Ureter (tissue), 1 donor: ENCODE measurements at regions not wholly inside any gene's neighbourhood (a gene's known extent, or its start where the extent isn't known, plus 50 kb on each side); places are given as distances from the start of the nearest gene placed in this dataset.
"Not testable (repeated sequence)": the region's sequence is repeated elsewhere in the genome, so short reads cannot be mapped to it uniquely, and the experiment has no call there.

ENCODE experiments used
- DNase-seq: peaks from one replicate; pipeline ENCODE4 v3.0.0-alpha.2; 2020; ENCODE audit warnings: low spot score
- donor health status: DM: yes; HTN: yes; CAD: no.

DNA sequence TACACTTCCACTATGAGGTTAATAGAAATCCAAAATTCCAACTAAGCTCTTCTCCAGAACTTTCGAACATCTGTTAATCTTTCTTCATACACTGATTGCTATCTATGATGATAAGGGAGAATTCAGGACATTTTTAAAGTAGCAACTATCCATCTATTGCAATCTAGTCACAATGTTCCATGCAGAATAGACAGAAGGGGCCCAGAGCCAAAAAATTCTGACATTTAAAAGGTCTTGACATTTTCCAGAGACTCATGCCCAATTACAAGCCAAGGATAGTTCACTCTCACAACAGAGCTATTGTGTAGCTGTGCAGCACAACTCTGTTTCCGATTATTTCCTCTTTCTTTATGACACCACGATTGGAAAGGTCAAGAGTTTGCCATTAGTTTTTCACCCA is 999.7 kb upstream of the ALCAM start:
- DNase-seq = no peak

- no peak for DNase-seq
Observed at GRCh38 chr3:104368760-104369159, 997.9 kb upstream of the ALCAM start.

DNA sequence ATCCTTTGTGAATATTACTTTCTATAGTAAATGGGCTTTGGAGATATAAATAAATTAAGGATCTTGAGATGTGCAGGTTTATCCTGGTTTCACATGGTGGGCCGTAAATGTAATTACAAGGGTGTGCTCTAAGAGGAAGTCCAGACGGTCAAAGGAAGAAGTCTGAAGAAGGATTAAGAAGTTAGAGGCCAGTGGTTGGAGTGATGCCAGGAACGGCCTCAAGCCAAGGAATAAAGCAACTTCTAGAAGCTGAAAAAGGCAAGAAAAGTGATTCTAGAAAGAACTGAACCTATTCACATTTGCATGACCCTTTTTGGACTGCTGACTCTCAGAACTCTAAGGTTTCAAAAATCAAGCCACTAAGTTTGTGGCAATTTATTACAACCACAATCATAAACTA is 981.3 kb upstream of the ALCAM start:
- no peak for DNase-seq

DNA sequence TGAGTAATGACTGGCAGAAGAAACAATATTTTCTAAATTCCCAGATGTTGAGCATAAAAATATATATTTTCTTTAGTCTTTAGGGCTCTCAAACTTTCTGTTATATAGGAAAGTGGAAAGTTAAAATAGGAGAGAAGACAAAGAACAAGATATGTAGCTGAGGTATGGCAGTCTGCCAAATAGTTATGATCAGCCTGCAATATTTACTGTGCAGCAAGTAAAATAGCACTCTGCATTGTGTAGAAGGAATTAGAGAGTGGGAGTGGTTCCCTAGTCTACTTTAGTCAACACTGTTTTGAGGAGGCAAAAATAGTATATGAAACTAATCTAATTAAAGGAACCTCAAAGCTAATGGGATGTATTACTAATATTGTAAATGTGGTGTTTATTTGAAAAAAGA is 978.1 kb upstream of the ALCAM start:
- DNase-seq = no peak

- DNase-seq = no peak
Observed at GRCh38 chr3:104392327-104392726, 974.4 kb upstream of the ALCAM start.

DNA sequence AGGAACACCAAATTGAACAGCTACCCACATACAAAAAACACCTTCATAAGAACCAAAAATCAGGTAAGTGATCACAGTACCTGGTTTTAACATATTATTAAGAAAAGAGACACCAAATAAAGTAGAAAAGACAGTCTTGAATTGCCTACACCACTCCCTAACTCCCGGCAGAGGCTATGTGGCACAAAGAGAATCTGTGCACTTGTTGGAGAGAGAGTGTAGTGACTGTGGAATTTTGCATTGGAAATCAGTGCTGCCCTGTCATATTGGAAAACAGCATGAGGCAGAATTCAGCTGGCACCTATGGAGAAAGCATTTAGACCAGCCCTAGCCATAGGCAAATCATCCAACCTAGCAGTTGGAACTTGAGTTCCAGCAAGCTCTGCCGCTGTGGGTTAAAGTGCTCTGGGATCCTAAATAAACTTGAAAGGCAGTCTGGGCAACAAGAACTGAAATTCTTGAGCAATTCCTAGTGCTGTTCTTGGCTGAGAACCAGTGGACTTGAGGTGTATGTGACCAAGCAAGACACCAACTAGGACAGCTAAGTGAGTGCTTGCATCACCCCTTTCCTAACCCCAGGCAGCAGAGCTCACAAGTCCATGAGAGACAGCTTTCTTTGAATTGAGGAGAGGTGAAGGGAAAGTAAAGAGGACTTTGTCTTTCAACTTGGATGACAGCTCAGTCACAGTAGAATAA is 969.6 kb upstream of the ALCAM start:
- no peak for DNase-seq

GRCh38 chr3:104397713-104398112 is 969.0 kb upstream of the ALCAM start:
- no peak for DNase-seq

GRCh38 chr3:104402902-104403301 is 963.8 kb upstream of the ALCAM start:
- DNase-seq = no peak

GRCh38 chr3:104411757-104412156 is 955.0 kb upstream of the ALCAM start:
- no peak for DNase-seq

DNA sequence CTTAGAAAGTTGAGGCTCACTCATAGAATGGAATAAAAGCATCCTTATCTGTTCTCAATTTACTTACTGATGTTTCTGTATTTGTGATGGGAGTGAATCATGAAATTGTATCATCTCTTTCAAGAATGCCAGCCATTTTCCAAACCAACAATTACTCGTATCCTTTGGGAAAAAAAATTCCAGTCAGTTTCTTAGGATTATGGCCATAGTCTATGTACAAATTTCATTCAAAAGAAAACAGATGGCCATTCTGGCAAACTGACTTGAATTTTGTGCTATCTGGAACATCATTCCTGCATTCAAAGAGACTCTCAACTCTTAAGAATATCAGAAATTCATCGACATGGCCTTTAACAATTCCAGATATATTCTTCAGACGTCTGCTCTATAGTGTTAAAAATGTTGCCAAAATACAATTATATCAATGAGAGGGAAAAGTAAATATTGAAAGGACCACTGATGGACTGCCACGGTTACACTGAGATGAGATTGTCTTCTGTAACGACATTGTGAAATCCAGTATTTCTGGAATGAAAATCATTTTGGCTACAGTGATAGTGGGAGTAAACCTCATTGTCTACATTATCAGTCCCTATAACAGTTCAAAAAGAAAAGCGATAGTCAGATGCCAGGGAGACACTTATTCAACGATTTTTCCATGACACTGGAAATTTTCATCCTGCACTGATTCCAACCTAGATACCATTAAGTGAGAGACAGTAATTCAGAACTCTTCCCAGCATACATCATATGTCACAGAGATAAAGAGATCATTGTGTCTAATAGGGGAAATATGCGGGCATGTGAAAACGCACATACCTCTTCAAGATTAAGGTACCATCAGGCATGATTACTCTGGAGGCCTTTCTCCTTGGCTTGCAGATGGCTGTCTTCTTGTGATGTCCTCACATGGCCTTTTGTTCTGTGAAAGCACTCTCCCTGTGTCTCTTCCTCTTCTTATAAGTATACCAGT is 953.8 kb upstream of the ALCAM start:
- DNase-seq = no peak

GRCh38 chr3:104428337-104428925 is 938.3 kb upstream of the ALCAM start:
- DNase-seq = no peak

DNA sequence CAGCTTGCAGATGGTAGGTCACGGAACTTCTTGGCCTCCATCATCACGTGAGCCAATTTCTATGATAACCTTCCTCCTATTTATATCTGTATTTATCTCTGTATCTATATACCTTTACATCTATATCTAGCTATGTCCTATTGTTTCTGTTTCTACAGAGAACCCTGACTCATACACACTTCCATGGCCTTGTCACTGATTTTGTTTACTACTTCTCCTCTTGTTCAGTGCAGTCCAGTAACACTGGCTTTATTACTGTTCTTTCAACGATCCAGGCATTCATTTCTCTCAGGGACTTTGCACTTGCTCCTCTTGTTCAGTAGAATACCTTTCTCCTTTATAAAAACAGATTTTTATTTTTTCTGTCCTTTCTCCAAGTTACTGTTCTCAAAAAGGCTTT is 937.0 kb upstream of the ALCAM start:
- no peak for DNase-seq

DNA sequence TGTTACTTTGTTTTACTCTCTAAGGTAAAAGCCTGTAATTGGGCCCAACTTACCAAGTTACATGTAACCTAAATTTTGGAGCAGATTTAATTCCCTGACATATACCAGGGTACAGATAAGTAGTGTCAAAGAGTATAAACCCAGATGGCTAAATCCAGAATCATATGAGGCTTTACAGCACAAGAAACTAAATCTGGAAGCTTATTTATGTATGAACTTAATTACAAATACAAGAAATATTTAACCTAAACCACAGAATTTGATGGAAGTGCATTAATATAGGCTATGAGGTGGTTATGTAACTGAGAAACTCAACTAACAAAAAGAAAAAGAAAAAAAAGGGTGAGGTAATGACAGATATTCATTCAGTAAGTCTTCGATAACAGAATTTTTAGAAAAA is 930.2 kb upstream of the ALCAM start:
- no peak for DNase-seq

DNA sequence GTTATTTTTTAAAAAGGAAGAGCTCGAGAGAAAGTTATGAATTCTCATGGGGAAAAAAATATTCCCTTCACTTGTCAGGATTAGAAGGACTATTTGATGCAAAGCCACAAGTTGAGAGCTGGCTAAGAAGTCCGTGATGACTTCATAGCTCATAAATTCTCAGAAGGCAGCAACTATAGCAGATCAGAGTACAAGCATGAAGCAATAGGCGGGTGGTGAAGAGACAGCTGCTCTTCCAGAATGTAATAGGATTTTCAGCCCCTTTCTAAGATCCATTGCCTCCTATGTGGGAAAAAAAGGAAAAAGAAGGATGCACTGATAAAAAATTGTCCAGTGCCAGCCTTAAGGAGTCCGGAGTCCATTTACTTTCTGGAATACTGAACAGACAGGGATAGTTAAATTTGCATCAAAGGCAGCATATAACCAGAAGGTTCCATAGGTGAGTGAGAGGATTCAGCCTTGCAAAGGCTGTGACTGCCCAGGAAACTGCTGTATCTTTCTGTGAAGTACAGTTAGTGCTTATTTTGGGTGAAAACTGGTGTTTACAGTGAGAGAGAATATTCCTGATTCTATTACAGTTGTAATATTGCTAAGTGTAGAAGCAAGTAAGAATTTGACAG is 929.5 kb upstream of the ALCAM start:
- DNase-seq = no peak

DNA sequence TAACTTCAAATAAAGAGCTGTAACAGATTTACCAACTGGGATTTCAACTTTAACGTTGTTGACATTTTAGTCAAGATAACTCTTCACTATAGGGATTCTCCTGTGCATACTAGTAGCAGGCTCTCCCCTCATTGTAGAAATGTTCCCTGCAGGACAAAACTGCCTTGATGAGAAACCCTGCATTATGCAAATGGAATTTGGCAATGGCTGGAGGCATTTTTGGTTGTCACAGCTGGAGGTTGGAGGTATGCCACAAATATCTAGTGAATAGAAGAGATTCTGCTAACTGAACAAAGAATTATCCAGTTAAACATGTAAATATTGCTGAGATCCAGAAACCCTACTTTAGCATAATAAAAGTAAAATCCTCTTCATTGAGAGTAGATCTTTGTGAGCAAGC is 928.8 kb upstream of the ALCAM start:
- no peak for DNase-seq

DNA sequence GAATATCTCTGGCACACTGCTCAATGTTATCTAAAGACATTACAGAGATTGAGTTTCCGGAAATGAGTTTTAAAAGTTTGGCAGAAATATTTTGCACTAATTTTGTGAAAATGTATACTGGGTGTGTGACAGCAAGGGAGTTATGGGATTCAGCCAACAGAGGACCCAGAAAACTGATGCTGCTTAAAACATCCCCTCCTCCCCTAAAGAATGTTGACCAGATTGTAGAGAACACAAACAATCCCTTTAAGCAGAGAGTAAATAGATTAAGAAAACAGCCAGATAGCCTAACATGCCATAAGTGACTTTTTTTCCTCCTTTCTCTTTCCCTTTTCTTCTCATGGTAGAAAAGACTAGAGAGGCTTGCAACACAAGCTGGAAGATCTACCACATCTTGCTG is 928.0 kb upstream of the ALCAM start:
- DNase-seq = no peak

- not testable (repeated sequence) for DNase-seq
Observed at GRCh38 chr3:104445252-104445919, 921.3 kb upstream of the ALCAM start.

DNA sequence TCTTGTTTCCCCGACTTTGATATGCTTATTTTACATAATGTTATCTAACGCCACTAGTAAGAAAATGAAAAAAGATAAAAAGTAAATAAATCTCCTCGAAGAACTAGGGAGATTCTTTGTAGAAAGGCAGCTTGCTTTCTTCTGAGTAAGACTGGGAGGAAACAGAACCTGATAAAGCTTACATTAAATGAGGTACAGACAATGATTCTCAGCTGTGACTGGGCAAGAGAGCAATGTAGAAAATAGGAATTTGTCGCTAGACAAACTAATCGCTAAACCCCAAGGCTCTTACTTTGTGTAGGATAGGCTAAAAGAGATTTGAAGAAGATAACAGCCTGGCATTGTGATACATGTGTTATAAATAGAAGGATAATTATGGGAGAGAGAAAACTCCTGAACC is 919.0 kb upstream of the ALCAM start:
- no peak for DNase-seq

DNA sequence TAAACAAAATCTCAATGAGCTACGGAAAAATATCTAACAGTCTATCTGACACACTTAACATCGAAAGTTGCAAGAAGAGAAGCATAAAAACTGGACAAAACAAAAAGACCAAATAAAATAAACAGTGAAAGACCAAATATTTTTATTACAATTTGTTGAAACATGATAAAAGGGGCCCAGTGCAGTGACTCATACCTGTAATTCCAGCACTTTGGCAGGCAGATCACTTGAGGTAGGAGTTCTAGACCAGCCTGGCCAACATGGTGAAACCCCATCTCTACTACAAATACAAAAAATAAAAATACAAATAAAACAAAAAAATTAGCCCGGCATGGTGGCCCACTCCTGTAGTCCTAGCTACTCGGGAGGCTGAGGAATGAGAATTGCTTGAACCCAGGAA is 914.0 kb upstream of the ALCAM start:
- no peak for DNase-seq

DNA sequence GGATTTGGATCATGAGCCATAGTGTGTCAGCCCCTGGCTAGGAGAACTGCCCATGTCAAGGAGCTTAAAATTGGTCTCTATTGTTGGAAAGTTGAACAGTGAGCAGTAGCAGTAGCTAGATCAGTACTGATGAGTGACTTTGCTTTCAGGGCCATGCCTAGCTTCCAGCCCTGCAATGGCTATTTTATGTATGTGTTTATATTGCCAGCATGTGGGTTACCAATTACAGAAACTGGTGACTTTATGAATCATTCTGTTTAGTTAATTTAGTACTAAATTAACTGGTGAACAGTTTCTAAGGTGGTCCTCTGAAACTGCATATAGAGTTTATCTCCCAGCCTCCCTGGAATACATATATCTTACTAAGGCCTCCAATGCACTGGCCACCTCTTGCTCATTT is 908.1 kb upstream of the ALCAM start:
- DNase-seq = no peak

- no peak for DNase-seq
Observed at GRCh38 chr3:104460477-104461406, 906.0 kb upstream of the ALCAM start.
